Trophoblast cell (in vitro differentiated cells and primary cell): ENCODE measurements at regions not wholly inside any gene's neighbourhood (a gene's known extent, or its start where the extent isn't known, plus 50 kb on each side); places are given as distances from the start of the nearest gene placed in this dataset.

Experiments
- DNase-seq, 2 donors: peaks; one replicate each; pipeline ENCODE4 v3.0.0-alpha.2; 2016
- H2AFZ ChIP-seq: 2 replicates; pipeline ENCODE4 v1.6.1; 2013; ENCODE audit warnings: low read length, moderate library complexity, mild to moderate bottlenecking; ENCODE audit not compliant: insufficient read depth, poor library complexity
- H2AK5ac ChIP-seq: 2 replicates; pipeline ENCODE4 v1.6.1; 2013; ENCODE audit warnings: mild to moderate bottlenecking, low read length
- H2BK120ac ChIP-seq: 2 replicates; pipeline ENCODE4 v1.6.1; 2013; ENCODE audit warnings: low read length, mild to moderate bottlenecking, moderate library complexity; ENCODE audit not compliant: insufficient read depth, poor library complexity
- H2BK12ac ChIP-seq: 2 replicates; pipeline ENCODE4 v1.6.1; 2013; ENCODE audit warnings: mild to moderate bottlenecking, low read length, moderate library complexity
- H2BK5ac ChIP-seq: 2 replicates; pipeline ENCODE4 v1.6.1; 2013; ENCODE audit warnings: low read length, low read depth, moderate library complexity, mild to moderate bottlenecking; ENCODE audit not compliant: poor library complexity
- H3K14ac ChIP-seq: 2 replicates; pipeline ENCODE4 v1.6.1; 2013; ENCODE audit warnings: mild to moderate bottlenecking, low read length
- H3K18ac ChIP-seq: 2 replicates; pipeline ENCODE4 v1.6.1; 2013; ENCODE audit warnings: mild to moderate bottlenecking, low read length
- H3K23ac ChIP-seq: 2 replicates; pipeline ENCODE4 v1.6.1; 2013; ENCODE audit warnings: low read length
- H3K27ac ChIP-seq: 2 replicates; pipeline ENCODE4 v1.5.1; 2013; ENCODE audit warnings: low read depth, mild to moderate bottlenecking, inconsistent platforms, low read length, moderate library complexity
- H3K27me3 ChIP-seq: 2 replicates; pipeline ENCODE4 v1.6.1; 2013; ENCODE audit warnings: inconsistent platforms, mild to moderate bottlenecking, low read length, moderate library complexity; ENCODE audit not compliant: insufficient read depth
- H3K36me3 ChIP-seq, 2 experiments: 1 replicate in 1 of 2; 2 replicates in 1 of 2; pipeline ENCODE4 v1.6.1; 2013; ENCODE audit warnings: low read length in 2 of 2, mild to moderate bottlenecking in 2 of 2, moderate library complexity in 1 of 2; ENCODE audit not compliant: insufficient read depth in 2 of 2, control insufficient read depth in 1 of 2
- H3K4ac ChIP-seq: 2 replicates; pipeline ENCODE4 v1.6.1; 2013; ENCODE audit warnings: low read depth, mild to moderate bottlenecking, low read length, moderate library complexity
- H3K4me1 ChIP-seq, 2 experiments: 1 replicate in 1 of 2; 2 replicates in 1 of 2; pipeline ENCODE4 v1.6.1; 2013; ENCODE audit warnings: low read length in 2 of 2, mild to moderate bottlenecking in 2 of 2, moderate library complexity in 1 of 2; ENCODE audit not compliant: insufficient read depth in 2 of 2, control insufficient read depth in 1 of 2
- H3K4me2 ChIP-seq: 2 replicates; pipeline ENCODE4 v1.6.1; 2013; ENCODE audit warnings: inconsistent platforms, mild to moderate bottlenecking, low read length, moderate library complexity
- H3K4me3 ChIP-seq: 2 replicates; pipeline ENCODE4 v1.5.1; 2013; ENCODE audit warnings: mild to moderate bottlenecking, low read depth, low read length, inconsistent platforms
- H3K79me1 ChIP-seq: one replicate; pipeline ENCODE4 v1.6.1; 2013; ENCODE audit warnings: low read length
- H3K79me2 ChIP-seq: 2 replicates; pipeline ENCODE4 v1.6.1; 2013; ENCODE audit warnings: low read length, mild to moderate bottlenecking; ENCODE audit not compliant: control insufficient read depth, insufficient read depth, poor library complexity
- H3K9ac ChIP-seq: 2 replicates; pipeline ENCODE4 v1.6.1; 2013; ENCODE audit warnings: mild to moderate bottlenecking, low read length
- H3K9me3 ChIP-seq: 2 replicates; pipeline ENCODE4 v1.6.1; 2013; ENCODE audit warnings: low read depth, mild to moderate bottlenecking, control low read depth, inconsistent platforms, low read length; ENCODE audit not compliant: insufficient read depth
- H4K12ac ChIP-seq: 2 replicates; pipeline ENCODE4 v1.6.1; 2013; ENCODE audit warnings: low read depth, mild to moderate bottlenecking, low read length, moderate library complexity
- H4K8ac ChIP-seq: 2 replicates; pipeline ENCODE4 v1.6.1; 2013; ENCODE audit warnings: low read depth, mild to moderate bottlenecking, low read length, moderate library complexity
- H4K91ac ChIP-seq: one replicate; pipeline ENCODE4 v1.6.1; 2013; ENCODE audit warnings: low read depth, mild to moderate bottlenecking, low read length, moderate library complexity
- WGBS: extraction: QIAGEN DNeasy Blood & Tissue Kit; methylation state at CpG from one replicate; pipeline ENCODE4 v1.1.7; 2013; ENCODE audit warnings: missing lambda C conversion rate; ENCODE audit not compliant: insufficient read length, insufficient coverage; ENCODE audit errors: extremely low coverage; 5-methylcytosine and 5-hydroxymethylcytosine counted together

- no peak overlapping the region for H3K4me2 ChIP-seq
Measured at GRCh38 chr5:4093236-4093635, 497.6 kb downstream of the IRX1 start.

GRCh38 chr5:4093970-4094369 is 498.3 kb downstream of the IRX1 start:
- Histone ChIP-seq H2BK5ac (no peak overlapping the region), H3K4ac (no peak overlapping the region), H3K4me1 (no peaks in the 10 kb centered on the region), H3K18ac (no peak overlapping the region), H2BK120ac (no peak overlapping the region), H3K14ac (no peak overlapping the region), H3K27ac (no peak overlapping the region), H4K8ac (no peak overlapping the region), H3K36me3 (no peaks in the 10 kb centered on the region), H3K27me3 (no peaks in the 10 kb centered on the region), H3K9ac (no peak overlapping the region), H3K79me1 (no peaks in the 10 kb centered on the region), H4K91ac (no peak overlapping the region), H2BK12ac (no peak overlapping the region), H3K4me2 (no peak overlapping the region), H2AK5ac (no peak overlapping the region), H3K9me3 (peaks cover 2% of the 10 kb centered on the region), H3K79me2 (no peaks in the 10 kb centered on the region), H2AFZ (no peak overlapping the region), H3K4me3 (no peak overlapping the region), H4K12ac (no peak overlapping the region), H3K23ac (no peak overlapping the region)
- no CpG with 5 or more reads among the region's 4 CpGs for WGBS
- DNase-seq: no peak

More at GRCh38 chr5:4093236-4093635, 497.6 kb downstream of the IRX1 start:
- Histone ChIP-seq H3K18ac (no peak overlapping the region), H3K79me1 (no peaks in the 10 kb centered on the region), H3K4me1 (no peaks in the 10 kb centered on the region), H3K9me3 (peaks cover 2% of the 10 kb centered on the region), H3K27me3 (no peaks in the 10 kb centered on the region), H2BK12ac (no peak overlapping the region), H3K14ac (no peak overlapping the region), H4K12ac (no peak overlapping the region), H3K4me3 (no peak overlapping the region), H4K91ac (no peak overlapping the region), H3K27ac (no peak overlapping the region), H2BK5ac (no peak overlapping the region), H3K79me2 (no peaks in the 10 kb centered on the region), H2AK5ac (no peak overlapping the region), H2BK120ac (no peak overlapping the region), H4K8ac (no peak overlapping the region), H3K9ac (no peak overlapping the region), H3K23ac (no peak overlapping the region), H3K36me3 (no peaks in the 10 kb centered on the region), H2AFZ (no peak overlapping the region), H3K4ac (no peak overlapping the region)
- WGBS: no CpG with 5 or more reads among the region's 15 CpGs
- no peak for DNase-seq

- peaks cover 0 to 3% of the 10 kb centered on the region in 2 experiments for H3K4me1 ChIP-seq
- DNase-seq: no peak
- H3K4me3 ChIP-seq: no peak overlapping the region
- H3K9me3 ChIP-seq: peaks cover 2% of the 10 kb centered on the region
- no peaks in the 10 kb centered on the region for H3K79me2 ChIP-seq
- H3K27me3 ChIP-seq: no peaks in the 10 kb centered on the region
- H3K4ac ChIP-seq: no peak overlapping the region
- no peak overlapping the region for H2AFZ ChIP-seq
- peaks cover 3% of the 10 kb centered on the region for H3K79me1 ChIP-seq
- H3K36me3 ChIP-seq: no peaks in the 10 kb centered on the region
- H2BK5ac ChIP-seq: no peak overlapping the region
- no peak overlapping the region for H2BK120ac ChIP-seq
- no peak overlapping the region for H2BK12ac ChIP-seq
- H2AK5ac ChIP-seq: no peak overlapping the region
- no peak overlapping the region for H3K18ac ChIP-seq
- no peak overlapping the region for H4K12ac ChIP-seq
- no peak overlapping the region for H3K27ac ChIP-seq
- no peak overlapping the region for H3K23ac ChIP-seq
- H4K91ac ChIP-seq: no peak overlapping the region
- WGBS: no CpG with 5 or more reads among the region's 14 CpGs
- H4K8ac ChIP-seq: no peak overlapping the region
- no peak overlapping the region for H3K4me2 ChIP-seq
- H3K14ac ChIP-seq: no peak overlapping the region
- H3K9ac ChIP-seq: no peak overlapping the region
Measured at GRCh38 chr5:4095918-4096630, 500.4 kb downstream of the IRX1 start.

- DNase-seq: no peak
- Histone ChIP-seq H3K9ac (no peak overlapping the region), H3K27ac (no peak overlapping the region), H3K9me3 (no peaks in the 10 kb centered on the region), H3K4ac (no peak overlapping the region), H3K36me3 (no peaks in the 10 kb centered on the region), H3K4me3 (no peak overlapping the region), H4K91ac (no peak overlapping the region), H3K18ac (no peak overlapping the region), H3K27me3 (no peaks in the 10 kb centered on the region), H4K12ac (no peak overlapping the region), H3K14ac (no peak overlapping the region), H3K79me1 (peaks cover 3% of the 10 kb centered on the region), H3K79me2 (no peaks in the 10 kb centered on the region), H2AFZ (no peak overlapping the region), H2AK5ac (no peak overlapping the region), H2BK5ac (no peak overlapping the region), H4K8ac (no peak overlapping the region), H3K4me2 (no peak overlapping the region), H2BK12ac (no peak overlapping the region), H3K4me1 (peaks cover 0 to 3% of the 10 kb centered on the region in 2 experiments), H3K23ac (no peak overlapping the region), H2BK120ac (no peak overlapping the region)
- WGBS: no CpG with 5 or more reads among the region's 6 CpGs
Measured at GRCh38 chr5:4097199-4097598, 501.6 kb downstream of the IRX1 start.
